WTC11 (cell line): ENCODE measurements at regions not wholly inside any gene's neighbourhood (a gene's known extent, or its start where the extent isn't known, plus 50 kb on each side); places are given as distances from the start of the nearest gene placed in this dataset.

ENCODE experiments used
- ATAC-seq: fragments of 200-7000 bp; cut with Tn5 transposase; 2 replicates; pipeline ENCODE4 v1.10.0; 2021; ENCODE audit warnings: mild to moderate bottlenecking, moderate library complexity
- CTCF ChIA-PET: fragments of 300-600 bp; sonication (Branson Sonifier 250); formaldehyde crosslinking; loops from one replicate; lab custom pipeline; 2021; ENCODE audit warnings: antibody characterized with exemption; lab: Charles Lee
- POLR2A ChIA-PET: fragments of 350-600 bp; sonication (Branson Sonifier 250); formaldehyde crosslinking; loops from one replicate; lab custom pipeline; 2021; ENCODE audit warnings: antibody characterized with exemption; lab: Charles Lee
- DNase-seq: peaks from one replicate; pipeline ENCODE4 v3.0.0; 2021; ENCODE audit warnings: low spot score
- H3K27ac Mint-ChIP-seq: 2 replicates; pipeline ENCODE4 v1.8.0; 2021; ENCODE audit warnings: mixed read lengths
- H3K27me3 Mint-ChIP-seq: 2 replicates; pipeline ENCODE4 v1.8.0; 2021; ENCODE audit warnings: low read depth, mild to moderate bottlenecking, moderate library complexity, mixed read lengths
- H3K36me3 Mint-ChIP-seq: 2 replicates; pipeline ENCODE4 v1.8.0; 2021; ENCODE audit warnings: mixed read lengths
- H3K4me1 Mint-ChIP-seq: 2 replicates; pipeline ENCODE4 v1.8.0; 2022; ENCODE audit warnings: mixed read lengths
- H3K4me3 Mint-ChIP-seq: 2 replicates; pipeline ENCODE4 v1.8.0; 2021; ENCODE audit warnings: mild to moderate bottlenecking, moderate library complexity, mixed read lengths
- H3K9me3 Mint-ChIP-seq: 2 replicates; pipeline ENCODE4 v1.8.0; 2021; ENCODE audit warnings: mixed read lengths
- ARID4B ChIP-seq: sonication (generic); formaldehyde crosslinking; IDR thresholded peaks from 2 replicates; pipeline ENCODE4 v1.8.0; 2023; ENCODE audit warnings: missing genetic modification reagents, mild to moderate bottlenecking, borderline replicate concordance
- ATF2 ChIP-seq: sonication (generic); formaldehyde crosslinking; IDR thresholded peaks from 2 replicates; pipeline ENCODE4 v1.8.1; 2022; ENCODE audit warnings: low read depth, missing genetic modification reagents, borderline replicate concordance
- ATF6 ChIP-seq: sonication (generic); formaldehyde crosslinking; IDR thresholded peaks from 2 replicates; pipeline ENCODE4 v1.8.1; 2023; ENCODE audit warnings: mild to moderate bottlenecking, missing genetic modification reagents
- CREM ChIP-seq: sonication (generic); formaldehyde crosslinking; IDR thresholded peaks from 2 replicates; pipeline ENCODE4 v1.8.1; 2022; ENCODE audit warnings: mild to moderate bottlenecking, missing genetic modification reagents, moderate library complexity
- ELF4 ChIP-seq: sonication (generic); formaldehyde crosslinking; IDR thresholded peaks from 2 replicates; pipeline ENCODE4 v1.8.1; 2022; ENCODE audit warnings: low read depth, mild to moderate bottlenecking, moderate library complexity, missing genetic modification reagents
- GRHL2 ChIP-seq: fragments of 250-450 bp; sonication (Bioruptor Pico); IDR thresholded peaks from 2 replicates; pipeline ENCODE4 v1.8.0; 2022; ENCODE audit warnings: mild to moderate bottlenecking, moderate library complexity; ENCODE audit not compliant: insufficient replicate concordance, severe bottlenecking
- HMGXB4 ChIP-seq: sonication (generic); formaldehyde crosslinking; IDR thresholded peaks from 2 replicates; pipeline ENCODE4 v1.8.1; 2023; ENCODE audit warnings: mild to moderate bottlenecking, moderate library complexity, missing genetic modification reagents
- MAX ChIP-seq: sonication (generic); formaldehyde crosslinking; IDR thresholded peaks from 2 replicates; pipeline ENCODE4 v1.8.0; 2022; ENCODE audit warnings: mild to moderate bottlenecking, missing genetic modification reagents
- SP1 ChIP-seq: sonication (generic); formaldehyde crosslinking; conservative IDR thresholded peaks from 2 replicates; pipeline ENCODE4 v1.8.1; 2022; ENCODE audit warnings: missing genetic modification reagents
- TEAD4 ChIP-seq: sonication (generic); formaldehyde crosslinking; IDR thresholded peaks from 2 replicates; pipeline ENCODE4 v1.8.0; 2022; ENCODE audit warnings: mild to moderate bottlenecking, missing genetic modification reagents
- ZNF232 ChIP-seq: sonication (generic); formaldehyde crosslinking; IDR thresholded peaks from 2 replicates; pipeline ENCODE4 v1.8.0; 2022; ENCODE audit warnings: mild to moderate bottlenecking, missing genetic modification reagents
- ZNF423 ChIP-seq: fragments of 250-450 bp; sonication (Bioruptor Pico); IDR thresholded peaks from 2 replicates; pipeline ENCODE4 v2.1.2; 2022; ENCODE audit warnings: mild to moderate bottlenecking, moderate library complexity

- H3K27ac Mint-ChIP-seq: no peak overlapping the region
- ATAC-seq (peak; percentile 60), DNase-seq (no peak)
- peaks cover 17% of the 10 kb centered on the region for H3K4me1 Mint-ChIP-seq
- no peaks in the 10 kb centered on the region for H3K9me3 Mint-ChIP-seq
- H3K4me3 Mint-ChIP-seq: no peak overlapping the region
- TF ChIP-seq CREM (CRISPR knock-in tag) (no peak), ARID4B (CRISPR knock-in tag) (no peak), ZNF232 (CRISPR knock-in tag) (no peak), ZNF423 (CRISPR knock-in tag) (no peak), ELF4 (CRISPR knock-in tag) (no peak), TEAD4 (no peak), SP1 (CRISPR knock-in tag) (no peak), ATF2 (CRISPR knock-in tag) (no peak), MAX (CRISPR knock-in tag) (no peak), HMGXB4 (CRISPR knock-in tag) (no peak), GRHL2 (CRISPR knock-in tag) (no peak)
- ChIA-PET CTCF (no interaction called here), POLR2A (no interaction called here)
- no peaks in the 10 kb centered on the region for H3K27me3 Mint-ChIP-seq
- no peaks in the 10 kb centered on the region for H3K36me3 Mint-ChIP-seq
Measured at GRCh38 chr5:87536365-87536764, 123.6 kb upstream of the CCNH start.

GRCh38 chr5:87535706-87536105 lies 123.0 kb upstream of the CCNH start:
- Mint-ChIP-seq H3K27ac (no peak overlapping the region), H3K36me3 (no peaks in the 10 kb centered on the region), H3K4me3 (no peak overlapping the region), H3K9me3 (no peaks in the 10 kb centered on the region), H3K27me3 (no peaks in the 10 kb centered on the region), H3K4me1 (peaks cover 10% of the 10 kb centered on the region)
- no peak for TF ChIP-seq ATF6 (CRISPR knock-in tag)
- CTCF ChIA-PET: no interaction called here
- POLR2A ChIA-PET: no interaction called here
- ATAC-seq (no peak), DNase-seq (no peak)
